HepG2 (cell line): ENCODE measurements at regions not wholly inside any gene's neighbourhood (a gene's known extent, or its start where the extent isn't known, plus 50 kb on each side); places are given as distances from the start of the nearest gene placed in this dataset.

ENCODE experiments used
- ATAC-seq: fragments of 200-7000 bp; cut with Tn5 transposase; 3 replicates; pipeline ENCODE4 v1.9.1; 2020; ENCODE audit warnings: mild to moderate bottlenecking, moderate library complexity
- BruUV-seq: library from RNA; stranded (reverse); fragments of 400-500 nt; replicated peaks from 2 replicates; lab custom pipeline; 2021; lab: Mats Ljungman, UMichigan
- CTCF ChIA-PET: fragments of 300-600 bp; formaldehyde crosslinking; extraction: SDS; loops from one replicate; lab custom pipeline; 2021; ENCODE audit warnings: low total read pairs, inconsistent platforms, low intra/inter-chr PET ratio; lab: Yijun Ruan, JAX
- POLR2A ChIA-PET: fragments of 350-600 bp; sonication (Branson Sonifier 250); formaldehyde crosslinking; loops from one replicate; lab custom pipeline; 2020; ENCODE audit warnings: antibody characterized with exemption, inconsistent platforms; lab: Yijun Ruan, JAX
- DNase-seq: peaks from one replicate; pipeline ENCODE4 v3.0.0-alpha.2; 2015; ENCODE audit warnings: low spot score
- FAIRE-seq: peaks from 3 replicates; lab custom pipeline; 2011; peaks lifted over from hg19 to GRCh38; lab: Jason Lieb, UNC
- H2AFZ ChIP-seq: one replicate; pipeline ENCODE4 v1.6.1; 2011; ENCODE audit warnings: low read length, inconsistent platforms
- H3K27ac ChIP-seq: fragments of 300-600 bp; 3 replicates; pipeline ENCODE4 v1.8.0; 2011; ENCODE audit warnings: mixed run types, mild to moderate bottlenecking, mixed read lengths, low read length, inconsistent platforms; ENCODE audit not compliant: insufficient read depth; ENCODE audit errors: extremely low read length
- H3K27me3 ChIP-seq, 2 experiments: fragments of 200-600 bp in 1 of 2; 2 replicates in 1 of 2; 3 replicates in 1 of 2; pipeline versions ENCODE4 v1.6.0 to v1.8.0; 2011; ENCODE audit warnings: low read length in 2 of 2, mild to moderate bottlenecking in 2 of 2, moderate library complexity in 2 of 2, inconsistent platforms in 1 of 2; ENCODE audit not compliant: insufficient read depth in 2 of 2, control insufficient read depth in 1 of 2
- H3K36me3 ChIP-seq, 2 experiments: fragments of 200-600 bp in 1 of 2; replicated peaks in 1 of 2; 2 replicates in 1 of 2; 3 replicates in 1 of 2; pipeline versions ENCODE4 v1.5.1 to v1.8.0; 2011; ENCODE audit warnings: low read length in 2 of 2, inconsistent platforms in 1 of 2; ENCODE audit not compliant: insufficient read depth in 2 of 2, control insufficient read depth in 1 of 2
- H3K4me1 ChIP-seq: 2 replicates; pipeline ENCODE4 v1.5.1; 2012; ENCODE audit warnings: low read length, inconsistent platforms; ENCODE audit not compliant: insufficient read depth
- H3K4me2 ChIP-seq: 2 replicates; pipeline ENCODE4 v1.6.0; 2011; ENCODE audit warnings: low read depth, low read length, inconsistent platforms
- H3K4me3 ChIP-seq, 3 experiments: fragments of 200-600 bp in 1 of 3; sonication (generic), shearing (Covaris generic) in 1 of 3; replicated peaks in 1 of 3; 2 replicates each; pipeline ENCODE4 v1.5.1; 2011 to 2016; ENCODE audit warnings: low read length in 3 of 3, inconsistent platforms in 2 of 3, low read depth in 2 of 3, mild to moderate bottlenecking in 2 of 3, control low read depth in 1 of 3, mixed read lengths in 1 of 3; ENCODE audit not compliant: insufficient read depth in 1 of 3
- H3K79me2 ChIP-seq: one replicate; pipeline ENCODE4 v1.6.1; 2011; ENCODE audit warnings: low read length, inconsistent platforms; ENCODE audit not compliant: insufficient read depth
- H3K9ac ChIP-seq: 2 replicates; pipeline ENCODE4 v1.6.0; 2011; ENCODE audit warnings: mild to moderate bottlenecking, low read depth, low read length, inconsistent platforms; ENCODE audit not compliant: insufficient read depth
- H3K9me3 ChIP-seq: 2 replicates; pipeline ENCODE4 v1.5.1; 2012; ENCODE audit warnings: mild to moderate bottlenecking, low read length
- H4K20me1 ChIP-seq: 2 replicates; pipeline ENCODE4 v1.6.0; 2011; ENCODE audit warnings: inconsistent platforms, mild to moderate bottlenecking, low read length, moderate library complexity; ENCODE audit not compliant: insufficient read depth
- FOXP1 ChIP-seq, 2 experiments: fragments of 450-650 bp in 1 of 2; IDR thresholded peaks; 2 replicates each; pipeline ENCODE4 v1.6.1; 2017 to 2018; ENCODE audit warnings: antibody characterized with exemption in 1 of 2
- JUND ChIP-seq: sonication (generic); formaldehyde crosslinking; IDR thresholded peaks from 2 replicates; pipeline ENCODE4 v1.8.0; 2022; ENCODE audit warnings: mild to moderate bottlenecking, missing genetic modification reagents
- KAT2B ChIP-seq: fragments of 150-350 bp; IDR thresholded peaks from 2 replicates; pipeline ENCODE4 v1.6.1; 2014; ENCODE audit warnings: low read depth, low read length, borderline replicate concordance
- KAT8 ChIP-seq: IDR thresholded peaks from 2 replicates; pipeline ENCODE4 v1.6.1; 2016; ENCODE audit warnings: missing genetic modification reagents, missing compliant biosample characterization
- LCORL ChIP-seq, 2 experiments: fragments of 450-650 bp in 1 of 2; sonication (generic) in 1 of 2; formaldehyde crosslinking in 1 of 2; IDR thresholded peaks; 2 replicates each; pipeline versions ENCODE4 v1.5.0 to v1.6.1; 2017 to 2020; ENCODE audit warnings: antibody characterized with exemption in 1 of 2, missing genetic modification reagents in 1 of 2
- NFE2L2 ChIP-seq: fragments of 150-350 bp; IDR thresholded peaks from 2 replicates; pipeline ENCODE4 v1.6.1; 2014; ENCODE audit warnings: low read length
- POLR2AphosphoS2 ChIP-seq: IDR thresholded peaks from 2 replicates; pipeline ENCODE4 v1.6.1; 2011; ENCODE audit warnings: low read depth, low read length, improper control_type of control experiment
- SETDB1 ChIP-seq: sonication (generic); formaldehyde crosslinking; IDR thresholded peaks from 2 replicates; pipeline ENCODE4 v1.5.1; 2020; ENCODE audit warnings: missing genetic modification reagents, mild to moderate bottlenecking, borderline replicate concordance
- SOX6 ChIP-seq, 2 experiments: fragments of 450-650 bp in 1 of 2; sonication (generic) in 1 of 2; formaldehyde crosslinking in 1 of 2; IDR thresholded peaks; 2 replicates each; pipeline versions ENCODE4 v1.4.0 to v1.6.1; 2017 to 2020; ENCODE audit warnings: antibody characterized with exemption in 1 of 2, mild to moderate bottlenecking in 1 of 2, missing genetic modification reagents in 1 of 2
- TEAD2 ChIP-seq: sonication (generic); formaldehyde crosslinking; IDR thresholded peaks from 2 replicates; pipeline ENCODE4 v1.9.0; 2021; ENCODE audit warnings: missing genetic modification reagents
- ZBTB1 ChIP-seq: sonication (generic); formaldehyde crosslinking; IDR thresholded peaks from 2 replicates; pipeline ENCODE4 v1.4.0; 2020; ENCODE audit warnings: missing genetic modification reagents, borderline replicate concordance
- ZFP36 ChIP-seq: fragments of 150-350 bp; IDR thresholded peaks from 2 replicates; pipeline ENCODE4 v1.6.1; 2018; ENCODE audit warnings: borderline replicate concordance, low read length, low read depth; ENCODE audit not compliant: partially characterized antibody
- ZNF564 ChIP-seq: sonication (generic); formaldehyde crosslinking; IDR thresholded peaks from 2 replicates; pipeline ENCODE4 v1.8.1; 2023; ENCODE audit warnings: mild to moderate bottlenecking, missing genetic modification reagents
- ZNF720 ChIP-seq: sonication (generic); formaldehyde crosslinking; IDR thresholded peaks from 2 replicates; pipeline ENCODE4 v1.4.0; 2020; ENCODE audit warnings: missing genetic modification reagents
- ZSCAN25 ChIP-seq: sonication (generic); formaldehyde crosslinking; IDR thresholded peaks from 2 replicates; pipeline ENCODE4 v1.8.0; 2022; ENCODE audit warnings: mild to moderate bottlenecking, missing genetic modification reagents
- WGBS: methylation state at CpG from one replicate; pipeline ENCODE4 v1.1.6; 2017; ENCODE audit warnings: low lambda C conversion rate; 5-methylcytosine and 5-hydroxymethylcytosine counted together
- in situ Hi-C: cut with HindIII; loops from 2 replicates; pipeline ENCODE4 v1.10.0; 2017; ENCODE audit warnings: low pct_unique_long_range_greater_than_20kb; ENCODE audit not compliant: extremely low pct_ligation_motif_present
- intact Hi-C: fragments of 100-400 bp; cut with micrococcal nuclease; formaldehyde crosslinking; loops from one replicate; pipeline ENCODE4 v1.10.0; 2022; ENCODE audit not compliant: unreplicated experiment
- TF ChIP-seq, protein P1 (sequence below): IDR thresholded peaks from 2 replicates; pipeline ENCODE4 v1.6.1; 2016; ENCODE audit warnings: low read depth, control low read depth
- TF ChIP-seq, protein P2 (sequence below): sonication (generic); formaldehyde crosslinking; IDR thresholded peaks from 2 replicates; pipeline ENCODE4 v1.5.0; 2020; ENCODE audit warnings: mild to moderate bottlenecking, missing genetic modification reagents, moderate library complexity

DNA sequence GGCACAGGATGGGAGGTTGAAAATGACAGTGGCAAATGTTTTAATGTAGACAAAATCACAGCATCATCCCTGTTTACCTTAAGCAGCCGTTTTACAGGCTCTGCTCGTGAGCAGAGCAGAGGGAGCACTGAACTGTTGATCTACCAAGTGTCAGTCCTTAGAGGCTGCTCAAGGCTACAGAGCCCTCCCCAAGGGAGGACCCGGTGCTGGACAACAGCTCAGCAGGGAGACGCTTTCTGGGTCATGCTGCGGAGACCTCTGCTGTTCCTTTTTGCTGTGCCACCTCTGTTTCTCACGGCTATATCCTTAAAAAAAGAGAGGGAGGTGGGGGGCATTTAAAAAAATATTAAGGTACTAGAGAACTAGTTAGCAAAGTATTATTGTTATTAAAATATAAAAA lies 400.2 kb downstream of the GABRB3 start:
- peaks cover 97% of the 10 kb centered on the region for H3K9me3 ChIP-seq
- in situ Hi-C loops, result no loop called here
- WGBS, result 0% methylated on average over 6 of the region's 6 CpGs

More for the DNA sequence above, 400.2 kb downstream of the GABRB3 start:
- Histone ChIP-seq H2AFZ (no peak overlapping the region), H3K79me2 (no peaks in the 10 kb centered on the region), H3K4me1 (no peaks in the 10 kb centered on the region), H3K4me2 (no peak overlapping the region), H3K27me3 (no peaks in the 10 kb centered on the region; a peak in 1 of 5 replicates), H3K9ac (no peak overlapping the region), H4K20me1 (no peaks in the 10 kb centered on the region), H3K27ac (no peak overlapping the region), H3K36me3 (no peaks in the 10 kb centered on the region), H3K4me3 (no peak overlapping the region)
- ATAC-seq (no peak), DNase-seq (no peak), FAIRE-seq (no peak)
- intact Hi-C loops, result no loop called here
- no TSS peak for BruUV-seq
- CTCF ChIA-PET, result no interaction called here
- TF ChIP-seq SETDB1 (CRISPR knock-in tag) (no peak), FOXP1 (IDR thresholded peaks at IDR 0.05) (no peak), FOXP1 (CRISPR knock-in tag; IDR thresholded peaks at IDR 0.05) (no peak), SOX6 (IDR thresholded peaks at IDR 0.05) (no peak), SOX6 (CRISPR knock-in tag; IDR thresholded peaks at IDR 0.05) (no peak), ZNF564 (CRISPR knock-in tag) (no peak), JUND (CRISPR knock-in tag) (no peak), KAT8 (CRISPR knock-in tag) (no peak), POLR2AphosphoS2 (no peak), LCORL (IDR thresholded peaks at IDR 0.05) (no peak), LCORL (CRISPR knock-in tag; IDR thresholded peaks at IDR 0.05) (no peak), ZFP36 (no peak), ZSCAN25 (CRISPR knock-in tag) (no peak), TEAD2 (CRISPR knock-in tag) (no peak), KAT2B (no peak), ZNF720 (no peak), ZBTB1 (no peak), NFE2L2 (no peak)
- TF ChIP-seq, protein P1, sequence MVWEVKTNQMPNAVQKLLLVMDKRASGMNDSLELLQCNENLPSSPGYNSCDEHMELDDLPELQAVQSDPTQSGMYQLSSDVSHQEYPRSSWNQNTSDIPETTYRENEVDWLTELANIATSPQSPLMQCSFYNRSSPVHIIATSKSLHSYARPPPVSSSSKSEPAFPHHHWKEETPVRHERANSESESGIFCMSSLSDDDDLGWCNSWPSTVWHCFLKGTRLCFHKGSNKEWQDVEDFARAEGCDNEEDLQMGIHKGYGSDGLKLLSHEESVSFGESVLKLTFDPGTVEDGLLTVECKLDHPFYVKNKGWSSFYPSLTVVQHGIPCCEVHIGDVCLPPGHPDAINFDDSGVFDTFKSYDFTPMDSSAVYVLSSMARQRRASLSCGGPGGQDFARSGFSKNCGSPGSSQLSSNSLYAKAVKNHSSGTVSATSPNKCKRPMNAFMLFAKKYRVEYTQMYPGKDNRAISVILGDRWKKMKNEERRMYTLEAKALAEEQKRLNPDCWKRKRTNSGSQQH (CRISPR knock-in tag), result no peak
- TF ChIP-seq, protein P2, sequence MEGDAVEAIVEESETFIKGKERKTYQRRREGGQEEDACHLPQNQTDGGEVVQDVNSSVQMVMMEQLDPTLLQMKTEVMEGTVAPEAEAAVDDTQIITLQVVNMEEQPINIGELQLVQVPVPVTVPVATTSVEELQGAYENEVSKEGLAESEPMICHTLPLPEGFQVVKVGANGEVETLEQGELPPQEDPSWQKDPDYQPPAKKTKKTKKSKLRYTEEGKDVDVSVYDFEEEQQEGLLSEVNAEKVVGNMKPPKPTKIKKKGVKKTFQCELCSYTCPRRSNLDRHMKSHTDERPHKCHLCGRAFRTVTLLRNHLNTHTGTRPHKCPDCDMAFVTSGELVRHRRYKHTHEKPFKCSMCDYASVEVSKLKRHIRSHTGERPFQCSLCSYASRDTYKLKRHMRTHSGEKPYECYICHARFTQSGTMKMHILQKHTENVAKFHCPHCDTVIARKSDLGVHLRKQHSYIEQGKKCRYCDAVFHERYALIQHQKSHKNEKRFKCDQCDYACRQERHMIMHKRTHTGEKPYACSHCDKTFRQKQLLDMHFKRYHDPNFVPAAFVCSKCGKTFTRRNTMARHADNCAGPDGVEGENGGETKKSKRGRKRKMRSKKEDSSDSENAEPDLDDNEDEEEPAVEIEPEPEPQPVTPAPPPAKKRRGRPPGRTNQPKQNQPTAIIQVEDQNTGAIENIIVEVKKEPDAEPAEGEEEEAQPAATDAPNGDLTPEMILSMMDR (CRISPR knock-in tag), result no peak
- POLR2A ChIA-PET, result no interaction called here
